Endodermal cell (in vitro differentiated cells): ENCODE measurements at regions not wholly inside any gene's neighbourhood (a gene's known extent, or its start where the extent isn't known, plus 50 kb on each side); places are given as distances from the start of the nearest gene placed in this dataset.

Experiments
- DNase-seq: peaks from one replicate; pipeline ENCODE4 v3.0.0-alpha.2; 2017
- H3K27ac ChIP-seq: 2 replicates; pipeline ENCODE4 v1.5.1; 2013; ENCODE audit warnings: mild to moderate bottlenecking, low read depth, low read length, moderate library complexity
- H3K27me3 ChIP-seq: 2 replicates; pipeline ENCODE4 v1.6.1; 2013; ENCODE audit warnings: mild to moderate bottlenecking, low read length, moderate library complexity; ENCODE audit not compliant: insufficient read depth, control insufficient read depth, poor library complexity, severe bottlenecking
- H3K36me3 ChIP-seq: 2 replicates; pipeline ENCODE4 v1.7.0; 2013; ENCODE audit warnings: mild to moderate bottlenecking, low read length, moderate library complexity; ENCODE audit not compliant: control insufficient read depth, insufficient read depth
- H3K4me1 ChIP-seq: one replicate; pipeline ENCODE4 v1.7.0; 2013; ENCODE audit warnings: low read length; ENCODE audit not compliant: control insufficient read depth, insufficient read depth
- H3K4me3 ChIP-seq: 2 replicates; pipeline ENCODE4 v1.5.1; 2013; ENCODE audit warnings: mild to moderate bottlenecking, low read length, moderate library complexity
- H3K9ac ChIP-seq: 2 replicates; pipeline ENCODE4 v1.6.1; 2013; ENCODE audit warnings: mild to moderate bottlenecking, low read length, moderate library complexity; ENCODE audit not compliant: poor library complexity, severe bottlenecking; ENCODE audit errors: extremely low read depth
- H3K9me3 ChIP-seq: 2 replicates; pipeline ENCODE4 v1.6.1; 2013; ENCODE audit warnings: mild to moderate bottlenecking, low read length, moderate library complexity; ENCODE audit not compliant: control insufficient read depth
- H3K27ac Mint-ChIP-seq: 2 replicates; pipeline ENCODE4 v1.8.0; 2020; ENCODE audit warnings: mixed read lengths
- H3K27me3 Mint-ChIP-seq: 2 replicates; pipeline ENCODE4 v1.8.0; 2021; ENCODE audit warnings: mild to moderate bottlenecking, mixed read lengths; ENCODE audit not compliant: insufficient read depth
- H3K36me3 Mint-ChIP-seq: 2 replicates; pipeline ENCODE4 v1.8.0; 2020; ENCODE audit warnings: low read depth, mixed read lengths
- H3K4me1 Mint-ChIP-seq: 2 replicates; pipeline ENCODE4 v1.8.0; 2020; ENCODE audit warnings: mixed read lengths
- H3K4me3 Mint-ChIP-seq: 2 replicates; pipeline ENCODE4 v1.8.0; 2020; ENCODE audit warnings: mild to moderate bottlenecking, moderate library complexity, mixed read lengths
- H3K9me3 Mint-ChIP-seq: 2 replicates; pipeline ENCODE4 v1.8.0; 2020; ENCODE audit warnings: mild to moderate bottlenecking, mixed read lengths
- WGBS, 2 experiments: methylation state at CpG; one replicate each; pipeline versions ENCODE4 v1.1.5 to v1.1.7; 2013; ENCODE audit warnings: missing lambda C conversion rate in 2 of 2, mixed read lengths in 1 of 2; ENCODE audit not compliant: insufficient coverage in 1 of 2, insufficient read length in 1 of 2; 5-methylcytosine and 5-hydroxymethylcytosine counted together
- TF ChIP-seq, protein P1 (sequence below): fragments of 200-600 bp; sonication (generic); conservative IDR thresholded peaks from 2 replicates; pipeline ENCODE4 v1.5.0; 2021; ENCODE audit warnings: antibody characterized with exemption, mild to moderate bottlenecking

DNA sequence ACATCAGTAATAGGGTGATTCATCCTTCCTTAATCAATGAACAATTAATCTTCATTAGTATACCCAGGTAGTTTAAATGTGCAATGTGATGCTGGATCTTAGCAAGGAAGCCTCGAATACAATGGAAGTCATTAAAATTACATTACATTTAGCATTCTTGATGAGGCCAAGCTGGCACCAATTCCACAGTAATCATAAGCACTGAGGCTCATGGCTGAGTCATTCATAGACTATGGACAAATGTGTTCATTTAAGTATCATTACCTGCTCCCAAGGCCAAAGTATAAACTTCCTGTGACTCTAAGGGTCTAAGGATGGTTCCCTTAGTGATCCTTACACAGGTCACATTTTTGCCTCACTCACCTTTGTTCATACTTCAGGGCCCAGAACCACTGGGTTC lies 266.4 kb upstream of the CDIN1 start:
- Mint-ChIP-seq H3K27ac (no peak overlapping the region), H3K36me3 (no peaks in the 10 kb centered on the region), H3K4me1 (peaks cover 7% of the 10 kb centered on the region), H3K27me3 (no peaks in the 10 kb centered on the region), H3K4me3 (no peak overlapping the region), H3K9me3 (no peaks in the 10 kb centered on the region)
- H3K27me3 ChIP-seq: no peaks in the 10 kb centered on the region
- H3K36me3 ChIP-seq: no peaks in the 10 kb centered on the region
- DNase-seq: no peak
- no peaks in the 10 kb centered on the region for H3K9me3 ChIP-seq
- H3K4me1 ChIP-seq: no peaks in the 10 kb centered on the region
- TF ChIP-seq, protein P1, sequence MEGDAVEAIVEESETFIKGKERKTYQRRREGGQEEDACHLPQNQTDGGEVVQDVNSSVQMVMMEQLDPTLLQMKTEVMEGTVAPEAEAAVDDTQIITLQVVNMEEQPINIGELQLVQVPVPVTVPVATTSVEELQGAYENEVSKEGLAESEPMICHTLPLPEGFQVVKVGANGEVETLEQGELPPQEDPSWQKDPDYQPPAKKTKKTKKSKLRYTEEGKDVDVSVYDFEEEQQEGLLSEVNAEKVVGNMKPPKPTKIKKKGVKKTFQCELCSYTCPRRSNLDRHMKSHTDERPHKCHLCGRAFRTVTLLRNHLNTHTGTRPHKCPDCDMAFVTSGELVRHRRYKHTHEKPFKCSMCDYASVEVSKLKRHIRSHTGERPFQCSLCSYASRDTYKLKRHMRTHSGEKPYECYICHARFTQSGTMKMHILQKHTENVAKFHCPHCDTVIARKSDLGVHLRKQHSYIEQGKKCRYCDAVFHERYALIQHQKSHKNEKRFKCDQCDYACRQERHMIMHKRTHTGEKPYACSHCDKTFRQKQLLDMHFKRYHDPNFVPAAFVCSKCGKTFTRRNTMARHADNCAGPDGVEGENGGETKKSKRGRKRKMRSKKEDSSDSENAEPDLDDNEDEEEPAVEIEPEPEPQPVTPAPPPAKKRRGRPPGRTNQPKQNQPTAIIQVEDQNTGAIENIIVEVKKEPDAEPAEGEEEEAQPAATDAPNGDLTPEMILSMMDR: no peak
- H3K9ac ChIP-seq: no peak overlapping the region
- no peak overlapping the region for H3K27ac ChIP-seq
- H3K4me3 ChIP-seq: no peak overlapping the region
- 100% methylated on average over 1 of the region's 1 CpG; no CpG with 5 or more reads in 1 of the 2 experiments for WGBS, 2 experiments

DNA sequence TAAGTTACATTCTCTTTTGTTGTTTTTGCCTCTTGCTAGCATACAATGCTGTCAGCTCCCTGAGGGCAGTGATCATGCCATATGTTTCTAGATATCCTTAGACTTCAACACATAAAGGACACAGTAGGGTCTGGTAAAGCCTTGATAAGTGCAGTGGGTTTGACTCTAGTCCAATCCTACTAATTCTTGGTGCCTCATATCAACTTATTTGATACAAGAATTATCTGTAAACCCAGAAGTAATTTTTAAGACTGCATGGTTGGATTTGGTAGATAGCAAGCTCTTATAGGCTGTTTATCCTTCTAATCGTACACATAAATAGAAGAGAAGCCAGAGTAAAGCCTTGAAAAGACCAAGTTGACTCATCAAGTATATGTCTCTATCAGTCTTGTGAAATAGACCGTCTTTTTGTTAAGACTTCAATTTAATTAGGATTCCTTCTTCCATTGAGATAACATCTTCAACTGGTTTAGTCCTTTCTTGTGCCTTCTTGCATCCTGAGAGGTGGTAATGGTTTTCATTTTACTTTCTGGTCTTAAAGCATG lies 265.6 kb upstream of the CDIN1 start:
- no peak overlapping the region for H3K27ac ChIP-seq
- H3K27me3 ChIP-seq: no peaks in the 10 kb centered on the region
- H3K4me3 Mint-ChIP-seq: no peak overlapping the region
- DNase-seq: no peak
- H3K9me3 ChIP-seq: no peaks in the 10 kb centered on the region
- H3K27me3 Mint-ChIP-seq: no peaks in the 10 kb centered on the region
- H3K4me1 Mint-ChIP-seq: peaks cover 7% of the 10 kb centered on the region
- H3K36me3 ChIP-seq: no peaks in the 10 kb centered on the region
- H3K9ac ChIP-seq: no peak overlapping the region
- whole genome bisulfite sequencing, 2 experiments: 90 to 98% methylated on average over 2 of the region's 2 CpGs
- H3K4me3 ChIP-seq: no peak overlapping the region
- TF ChIP-seq, protein P1: no peak
- H3K27ac Mint-ChIP-seq: no peak overlapping the region
- no peaks in the 10 kb centered on the region for H3K9me3 Mint-ChIP-seq
- no peaks in the 10 kb centered on the region for H3K4me1 ChIP-seq
- no peaks in the 10 kb centered on the region for H3K36me3 Mint-ChIP-seq

DNA sequence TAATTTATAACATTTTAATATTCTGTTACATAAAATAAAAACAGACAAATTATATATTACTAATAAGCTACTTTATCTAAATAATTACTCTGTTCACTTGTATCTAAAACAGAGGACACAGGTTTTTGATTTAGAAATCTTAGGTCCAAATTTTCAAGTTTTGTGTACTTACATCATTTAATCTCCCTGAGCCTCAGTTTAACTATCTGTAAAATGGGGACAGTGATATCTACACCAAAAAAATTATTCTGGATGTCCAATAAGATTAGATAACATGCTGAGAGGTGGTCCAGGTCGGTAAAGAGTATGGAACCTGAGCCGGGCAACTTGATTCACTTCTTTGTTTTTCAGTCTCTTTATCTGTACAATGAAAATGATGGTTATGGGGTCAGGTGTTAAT lies 263.8 kb upstream of the CDIN1 start:
- Histone ChIP-seq H3K27ac (no peak overlapping the region), H3K4me1 (no peaks in the 10 kb centered on the region), H3K4me3 (no peak overlapping the region), H3K9me3 (no peaks in the 10 kb centered on the region), H3K27me3 (no peaks in the 10 kb centered on the region), H3K9ac (no peak overlapping the region), H3K36me3 (no peaks in the 10 kb centered on the region)
- no peak overlapping the region for H3K4me3 Mint-ChIP-seq
- H3K4me1 Mint-ChIP-seq: peaks cover 3% of the 10 kb centered on the region
- DNase-seq: no peak
- TF ChIP-seq, protein P1: no peak
- 89 to 100% methylated on average over 1 to 2 of the region's 2 CpGs for WGBS, 2 experiments
- no peaks in the 10 kb centered on the region for H3K9me3 Mint-ChIP-seq
- H3K36me3 Mint-ChIP-seq: no peaks in the 10 kb centered on the region
- no peak overlapping the region for H3K27ac Mint-ChIP-seq
- no peaks in the 10 kb centered on the region for H3K27me3 Mint-ChIP-seq
